Osteoblast (primary cell): ENCODE measurements at regions not wholly inside any gene's neighbourhood (a gene's known extent, or its start where the extent isn't known, plus 50 kb on each side); places are given as distances from the start of the nearest gene placed in this dataset.

ENCODE experiments used
- DNase-seq: peaks from one replicate; pipeline ENCODE4 v3.0.0; 2011; ENCODE audit warnings: low spot score, mixed read lengths; ENCODE audit not compliant: insufficient read length; ENCODE audit errors: missing footprints
- H2AFZ ChIP-seq: 2 replicates; pipeline ENCODE4 v1.6.0; 2011; ENCODE audit warnings: mild to moderate bottlenecking, low read length
- H3K27ac ChIP-seq: 2 replicates; pipeline ENCODE4 v1.5.1; 2011; ENCODE audit warnings: mild to moderate bottlenecking, low read depth, low read length, moderate library complexity
- H3K27me3 ChIP-seq: 2 replicates; pipeline ENCODE4 v1.6.0; 2012; ENCODE audit warnings: mild to moderate bottlenecking, control low read depth, inconsistent platforms, low read length, moderate library complexity; ENCODE audit not compliant: insufficient read depth
- H3K36me3 ChIP-seq: 2 replicates; pipeline ENCODE4 v1.5.1; 2011; ENCODE audit warnings: mild to moderate bottlenecking, low read length, control low read depth, moderate library complexity; ENCODE audit not compliant: insufficient read depth
- H3K4me1 ChIP-seq: 2 replicates; pipeline ENCODE4 v1.5.1; 2011; ENCODE audit warnings: mild to moderate bottlenecking, low read length, control low read depth, moderate library complexity; ENCODE audit not compliant: insufficient read depth
- H3K4me2 ChIP-seq: 2 replicates; pipeline ENCODE4 v1.6.0; 2011; ENCODE audit warnings: mild to moderate bottlenecking, low read length; ENCODE audit not compliant: insufficient read depth
- H3K4me3 ChIP-seq: fragments of 200-600 bp; sonication (generic); 3 replicates; pipeline ENCODE4 v1.5.1; 2012; ENCODE audit warnings: mild to moderate bottlenecking, low read length, inconsistent platforms; ENCODE audit not compliant: insufficient read depth
- H3K79me2 ChIP-seq: 2 replicates; pipeline ENCODE4 v1.6.0; 2012; ENCODE audit warnings: mild to moderate bottlenecking, low read length, control low read depth, inconsistent platforms; ENCODE audit not compliant: insufficient read depth
- H3K9me3 ChIP-seq: 2 replicates; pipeline ENCODE4 v1.5.1; 2011; ENCODE audit warnings: low read depth, low read length, control low read depth
- H4K20me1 ChIP-seq: 2 replicates; pipeline ENCODE4 v1.6.0; 2012; ENCODE audit warnings: mild to moderate bottlenecking, low read length, control low read depth; ENCODE audit not compliant: insufficient read depth
- CTCF ChIP-seq: IDR thresholded peaks from 2 replicates; pipeline ENCODE4 v1.5.1; 2011; ENCODE audit warnings: mild to moderate bottlenecking, low read depth, low read length, moderate library complexity; ENCODE audit errors: extremely low read depth

- H4K20me1 ChIP-seq, result no peaks in the 10 kb centered on the region
- no peak overlapping the region for H3K4me2 ChIP-seq
- no peak overlapping the region for H3K27ac ChIP-seq
- no peak overlapping the region for H2AFZ ChIP-seq
- TF ChIP-seq CTCF, result no peak
- H3K36me3 ChIP-seq, result no peaks in the 10 kb centered on the region
- no peaks in the 10 kb centered on the region for H3K4me1 ChIP-seq
- no peaks in the 10 kb centered on the region for H3K9me3 ChIP-seq
- H3K79me2 ChIP-seq, result no peaks in the 10 kb centered on the region
- no peak for DNase-seq
- H3K27me3 ChIP-seq, result no peaks in the 10 kb centered on the region
- no peak overlapping the region for H3K4me3 ChIP-seq
Observed at GRCh38 chr22:49053578-49053977, 774.1 kb downstream of the BRD1 start.

GRCh38 chr22:49052560-49052959 lies 775.1 kb downstream of the BRD1 start:
- H3K27me3 ChIP-seq, result no peaks in the 10 kb centered on the region
- H3K79me2 ChIP-seq, result no peaks in the 10 kb centered on the region
- no peaks in the 10 kb centered on the region for H3K36me3 ChIP-seq
- H3K9me3 ChIP-seq, result no peaks in the 10 kb centered on the region
- no peak for DNase-seq
- peak overlapping the region; percentile 66 for H3K4me3 ChIP-seq
- no peaks in the 10 kb centered on the region for H4K20me1 ChIP-seq
- peak overlapping the region; percentile 28 for H3K4me2 ChIP-seq
- no peak for TF ChIP-seq CTCF
- no peak overlapping the region for H3K27ac ChIP-seq
- H2AFZ ChIP-seq, result peak overlapping the region; percentile 35
- no peaks in the 10 kb centered on the region for H3K4me1 ChIP-seq

- Histone ChIP-seq H3K27me3 (no peaks in the 10 kb centered on the region), H3K27ac (no peak overlapping the region), H4K20me1 (no peaks in the 10 kb centered on the region), H3K4me2 (peak overlapping the region; percentile 28), H3K36me3 (no peaks in the 10 kb centered on the region), H2AFZ (no peak overlapping the region), H3K4me1 (no peaks in the 10 kb centered on the region), H3K79me2 (no peaks in the 10 kb centered on the region), H3K4me3 (peak overlapping the region; percentile 66), H3K9me3 (no peaks in the 10 kb centered on the region)
- no peak for TF ChIP-seq CTCF
- DNase-seq, result no peak
Observed at GRCh38 chr22:49052023-49052538, 775.6 kb downstream of the BRD1 start.

- H3K4me2 ChIP-seq, result no peak overlapping the region
- H3K27me3 ChIP-seq, result no peaks in the 10 kb centered on the region
- H3K4me3 ChIP-seq, result peak overlapping the region; percentile 66
- H3K36me3 ChIP-seq, result no peaks in the 10 kb centered on the region
- H4K20me1 ChIP-seq, result no peaks in the 10 kb centered on the region
- H3K4me1 ChIP-seq, result no peaks in the 10 kb centered on the region
- H3K27ac ChIP-seq, result no peak overlapping the region
- TF ChIP-seq CTCF, result no peak
- no peaks in the 10 kb centered on the region for H3K9me3 ChIP-seq
- no peak overlapping the region for H2AFZ ChIP-seq
- no peak for DNase-seq
- H3K79me2 ChIP-seq, result no peaks in the 10 kb centered on the region
Observed at GRCh38 chr22:49051491-49052022, 776.1 kb downstream of the BRD1 start.
